SHP77 (cell line): ENCODE measurements at regions not wholly inside any gene's neighbourhood (a gene's known extent, or its start where the extent isn't known, plus 50 kb on each side); places are given as distances from the start of the nearest gene placed in this dataset.
"Not testable (repeated sequence)": the region's sequence is repeated elsewhere in the genome, so short reads cannot be mapped to it uniquely, and the experiment has no call there.

Experiments used
- DNase-seq, 2 experiments: peaks; one replicate each; lab custom pipeline; 2025; lab: John Stamatoyannopoulos, UW

GRCh38 chr4:115228851-115229250, 115.4 kb upstream of the NDST4 start:
- no peak for DNase-seq

GRCh38 chr4:115222061-115222460, 108.6 kb upstream of the NDST4 start:
- DNase-seq = no peak

DNA sequence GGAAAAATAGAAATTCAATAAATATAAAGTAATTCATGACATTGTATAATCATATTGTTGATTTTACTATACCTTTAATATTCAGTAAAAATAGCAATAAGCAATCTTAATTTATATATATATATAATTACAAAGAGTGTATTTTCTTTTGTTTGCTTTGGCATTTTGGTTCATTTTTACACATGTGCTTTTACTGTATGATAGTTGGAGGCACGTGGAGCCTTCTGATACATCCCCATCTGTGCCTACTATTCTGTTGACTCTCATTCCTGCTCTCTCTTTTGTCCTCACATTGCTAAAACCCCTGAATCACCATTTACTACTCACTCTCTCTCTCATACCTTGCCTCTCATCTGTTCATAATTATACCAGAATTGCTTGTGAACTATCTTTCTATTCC, 106.4 kb upstream of the NDST4 start:
- DNase-seq = no peak

GRCh38 chr4:115219315-115219860, 106.0 kb upstream of the NDST4 start:
- peak in 1 of 2 experiments; percentile 10 for DNase-seq

- DNase-seq = no peak
Observed at GRCh38 chr4:115215935-115216334, 102.5 kb upstream of the NDST4 start.

- no peak for DNase-seq
Observed at GRCh38 chr4:115213716-115214115, 100.3 kb upstream of the NDST4 start.

DNA sequence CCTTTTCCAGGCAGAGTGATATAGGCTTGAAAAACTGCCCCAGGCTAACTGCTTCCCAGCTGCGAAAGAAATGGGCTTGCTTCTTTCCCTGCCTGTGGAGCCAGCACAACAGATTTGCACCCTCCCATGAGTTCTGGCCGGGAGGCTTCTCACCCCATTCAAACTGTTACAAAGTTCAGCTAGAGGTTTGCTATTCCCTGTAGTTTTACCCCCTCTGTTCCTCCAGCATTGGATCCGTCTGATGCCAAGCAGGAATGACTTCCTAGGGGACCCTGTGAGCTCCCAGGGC, 87.6 kb upstream of the NDST4 start:
- no peak for DNase-seq

- not testable (repeated sequence) for DNase-seq
Observed at GRCh38 chr4:115200201-115201041, 87.0 kb upstream of the NDST4 start.

- not testable (repeated sequence) for DNase-seq
Observed at GRCh38 chr4:115194612-115195011, 81.2 kb upstream of the NDST4 start.

GRCh38 chr4:115190529-115190928, 77.1 kb upstream of the NDST4 start:
- DNase-seq = no peak

DNA sequence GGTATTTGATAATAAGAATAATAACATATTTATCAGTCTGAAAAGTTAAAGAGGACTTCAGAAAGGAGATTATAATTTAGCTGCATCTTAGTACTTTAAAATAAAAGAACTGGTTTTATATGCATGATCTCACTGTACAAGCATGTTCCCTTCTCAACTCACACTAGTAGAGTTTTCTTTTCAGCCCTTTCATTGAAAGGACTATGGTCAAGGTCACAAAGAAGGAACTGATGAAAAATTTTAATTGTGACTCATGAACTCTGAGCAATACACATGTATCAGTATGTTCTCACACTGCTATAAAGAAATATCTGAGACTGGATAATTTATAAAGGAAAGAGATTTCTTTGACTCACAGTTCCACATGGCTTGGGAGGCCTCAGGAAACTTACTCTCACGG, 73.7 kb upstream of the NDST4 start:
- no peak for DNase-seq

GRCh38 chr4:115179438-115180062, 66.1 kb upstream of the NDST4 start:
- DNase-seq = not testable (repeated sequence)

GRCh38 chr4:115178687-115179086, 65.3 kb upstream of the NDST4 start:
- DNase-seq = not testable (repeated sequence)

DNA sequence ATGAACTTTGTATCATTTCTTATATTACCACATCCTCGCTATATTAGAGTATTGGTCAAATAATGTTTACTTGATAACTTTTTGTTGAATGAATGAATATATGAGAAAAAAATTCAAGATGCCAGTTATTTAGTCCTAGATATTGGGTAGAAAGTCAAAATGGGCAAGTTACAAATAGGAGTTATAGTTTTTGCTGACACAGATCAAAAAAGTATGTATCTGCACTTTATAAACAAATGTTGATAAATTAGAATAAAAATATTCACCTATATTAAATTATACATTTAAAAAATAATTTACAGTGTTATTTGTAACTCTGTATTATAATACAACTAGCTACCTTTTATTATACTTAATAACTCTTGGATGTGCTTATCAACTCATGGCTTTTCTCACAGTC, 57.8 kb upstream of the NDST4 start:
- no peak for DNase-seq

DNA sequence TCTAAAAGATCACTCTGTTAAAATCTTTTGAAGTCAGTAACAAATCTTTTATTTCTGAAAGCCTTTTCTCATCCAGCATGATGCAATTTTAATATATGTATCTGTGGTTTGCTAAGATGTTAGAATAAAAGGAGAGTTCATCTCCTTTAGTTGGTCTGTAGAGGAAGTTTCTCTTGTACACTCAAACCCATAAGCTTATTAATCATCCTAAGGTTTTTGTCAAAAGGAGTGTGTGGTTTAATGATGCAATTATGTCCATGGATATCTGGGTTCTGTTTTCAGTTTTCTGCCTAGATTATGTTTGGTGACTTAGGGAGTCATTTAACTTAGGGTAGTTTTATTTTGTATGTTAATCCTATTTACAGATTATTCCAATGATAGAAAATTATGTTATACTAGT, 52.1 kb upstream of the NDST4 start:
- no peak for DNase-seq
